NB4 (cell line): ENCODE measurements at regions not wholly inside any gene's neighbourhood (a gene's known extent, or its start where the extent isn't known, plus 50 kb on each side); places are given as distances from the start of the nearest gene placed in this dataset.

Experiments used
- DNase-seq: peaks from one replicate; pipeline ENCODE4 v3.0.0; 2010; ENCODE audit warnings: low read depth
- H3K4me3 ChIP-seq: one replicate; pipeline ENCODE4 v1.5.1; 2011; ENCODE audit warnings: mild to moderate bottlenecking, low read depth, low read length, moderate library complexity
- MYC ChIP-seq: IDR thresholded peaks from 2 replicates; pipeline ENCODE4 v1.6.1; 2011; ENCODE audit warnings: low read depth, low read length
- POLR2A ChIP-seq: IDR thresholded peaks from 2 replicates; pipeline ENCODE4 v1.6.1; 2011; ENCODE audit warnings: mild to moderate bottlenecking; ENCODE audit not compliant: insufficient read length; ENCODE audit errors: extremely low read depth
- TF ChIP-seq, protein P1 (sequence below): IDR thresholded peaks from 2 replicates; pipeline ENCODE4 v1.6.1; 2011; ENCODE audit warnings: low read depth, low read length
- TF ChIP-seq, protein P2 (sequence below): IDR thresholded peaks from one replicate; pipeline ENCODE4 v1.5.1; 2012; ENCODE audit warnings: low read depth, low read length

DNA sequence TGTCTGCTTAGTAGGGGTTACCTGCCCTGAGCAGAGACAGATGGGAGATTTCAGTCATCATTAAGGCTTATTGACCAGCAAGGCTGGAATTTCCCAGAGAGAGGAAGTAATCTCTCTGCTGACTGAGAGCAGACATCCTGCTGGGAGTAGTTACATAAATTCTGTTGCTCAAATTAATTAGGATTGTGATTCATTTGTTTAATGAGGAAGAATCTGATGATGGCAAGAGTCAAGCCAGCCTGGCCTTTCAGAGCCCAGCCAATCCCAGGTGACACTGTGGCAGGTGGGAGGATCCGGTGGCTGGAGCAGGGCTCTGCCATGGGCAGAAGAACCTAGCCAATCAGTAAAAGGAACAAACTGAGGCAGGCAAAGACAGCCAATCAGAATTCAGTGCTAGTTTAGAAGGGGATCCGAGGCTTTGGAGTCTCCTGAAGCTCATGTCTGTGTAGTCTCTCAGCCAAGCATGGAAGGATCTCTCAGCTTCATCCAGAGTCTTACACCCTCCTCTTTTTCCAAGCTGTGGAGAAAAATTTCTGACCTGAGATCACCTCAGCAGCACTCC is 61.2 kb upstream of the CHST1 start:
- H3K4me3 ChIP-seq = no peak overlapping the region
- no peak for TF ChIP-seq POLR2A
- TF ChIP-seq, protein P1, sequence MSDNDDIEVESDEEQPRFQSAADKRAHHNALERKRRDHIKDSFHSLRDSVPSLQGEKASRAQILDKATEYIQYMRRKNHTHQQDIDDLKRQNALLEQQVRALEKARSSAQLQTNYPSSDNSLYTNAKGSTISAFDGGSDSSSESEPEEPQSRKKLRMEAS = no peak
- TF ChIP-seq, protein P2, sequence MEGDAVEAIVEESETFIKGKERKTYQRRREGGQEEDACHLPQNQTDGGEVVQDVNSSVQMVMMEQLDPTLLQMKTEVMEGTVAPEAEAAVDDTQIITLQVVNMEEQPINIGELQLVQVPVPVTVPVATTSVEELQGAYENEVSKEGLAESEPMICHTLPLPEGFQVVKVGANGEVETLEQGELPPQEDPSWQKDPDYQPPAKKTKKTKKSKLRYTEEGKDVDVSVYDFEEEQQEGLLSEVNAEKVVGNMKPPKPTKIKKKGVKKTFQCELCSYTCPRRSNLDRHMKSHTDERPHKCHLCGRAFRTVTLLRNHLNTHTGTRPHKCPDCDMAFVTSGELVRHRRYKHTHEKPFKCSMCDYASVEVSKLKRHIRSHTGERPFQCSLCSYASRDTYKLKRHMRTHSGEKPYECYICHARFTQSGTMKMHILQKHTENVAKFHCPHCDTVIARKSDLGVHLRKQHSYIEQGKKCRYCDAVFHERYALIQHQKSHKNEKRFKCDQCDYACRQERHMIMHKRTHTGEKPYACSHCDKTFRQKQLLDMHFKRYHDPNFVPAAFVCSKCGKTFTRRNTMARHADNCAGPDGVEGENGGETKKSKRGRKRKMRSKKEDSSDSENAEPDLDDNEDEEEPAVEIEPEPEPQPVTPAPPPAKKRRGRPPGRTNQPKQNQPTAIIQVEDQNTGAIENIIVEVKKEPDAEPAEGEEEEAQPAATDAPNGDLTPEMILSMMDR = no peak
- peak; percentile 23 for DNase-seq

DNA sequence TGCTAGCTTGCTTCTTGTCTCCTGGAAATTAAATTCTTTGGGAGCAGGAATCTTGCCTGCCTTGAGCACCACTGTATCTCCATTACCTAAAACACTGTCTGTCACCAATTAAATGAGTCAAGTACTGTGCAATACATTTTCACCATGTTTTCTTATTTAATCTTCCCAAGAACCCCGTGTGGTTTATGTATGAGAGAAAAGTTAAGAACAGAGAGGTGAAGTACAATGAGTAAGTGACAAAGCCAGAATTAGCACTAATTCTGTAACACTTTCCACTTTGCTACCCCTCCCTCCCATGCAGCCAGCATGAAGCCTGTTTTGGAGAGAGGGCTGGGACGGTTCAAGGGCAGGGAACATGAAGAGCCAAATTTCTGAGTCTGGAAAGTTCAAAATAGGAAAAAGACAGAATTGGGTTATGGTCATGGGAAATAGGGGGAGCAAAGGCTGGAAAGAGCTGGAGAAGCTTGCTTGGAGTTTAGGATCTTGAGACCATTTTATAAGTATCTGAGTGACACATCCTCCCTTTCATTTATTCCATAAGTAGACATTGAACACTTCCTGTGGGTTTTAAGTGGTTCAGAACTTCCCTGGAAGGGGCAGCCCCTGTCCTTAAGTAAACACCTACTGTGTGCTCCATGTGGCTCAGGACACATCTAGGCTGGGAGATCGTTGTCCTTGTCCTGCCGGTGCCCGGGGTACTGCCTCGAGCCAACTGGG is 60.5 kb upstream of the CHST1 start:
- DNase-seq = no peak
- no peak overlapping the region for H3K4me3 ChIP-seq
- TF ChIP-seq MYC (no peak), POLR2A (no peak)
- TF ChIP-seq, protein P2 = no peak
- TF ChIP-seq, protein P1 = no peak

DNA sequence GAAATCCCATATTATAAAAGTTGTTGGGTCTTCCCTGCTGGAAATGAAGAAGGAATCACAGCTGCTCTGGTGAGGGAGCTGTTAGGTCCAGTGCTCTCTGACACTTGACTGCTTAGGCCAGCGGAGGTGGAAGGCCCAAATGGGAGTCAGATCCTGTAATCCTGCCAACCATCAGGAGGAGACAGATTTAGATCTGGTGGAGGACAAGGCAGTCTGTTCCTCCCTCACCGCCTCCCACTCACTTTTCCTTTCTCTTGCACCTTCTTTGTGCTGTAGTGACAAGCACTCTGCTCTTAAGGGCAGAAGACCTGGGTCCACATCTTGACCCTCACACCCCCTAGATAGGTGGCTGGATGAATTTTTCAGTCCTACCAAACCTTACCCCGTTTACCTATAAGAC is 59.7 kb upstream of the CHST1 start:
- DNase-seq = no peak
- no peak overlapping the region for H3K4me3 ChIP-seq
- TF ChIP-seq, protein P1 = no peak
- TF ChIP-seq POLR2A (no peak), MYC (no peak)
- TF ChIP-seq, protein P2 = no peak

DNA sequence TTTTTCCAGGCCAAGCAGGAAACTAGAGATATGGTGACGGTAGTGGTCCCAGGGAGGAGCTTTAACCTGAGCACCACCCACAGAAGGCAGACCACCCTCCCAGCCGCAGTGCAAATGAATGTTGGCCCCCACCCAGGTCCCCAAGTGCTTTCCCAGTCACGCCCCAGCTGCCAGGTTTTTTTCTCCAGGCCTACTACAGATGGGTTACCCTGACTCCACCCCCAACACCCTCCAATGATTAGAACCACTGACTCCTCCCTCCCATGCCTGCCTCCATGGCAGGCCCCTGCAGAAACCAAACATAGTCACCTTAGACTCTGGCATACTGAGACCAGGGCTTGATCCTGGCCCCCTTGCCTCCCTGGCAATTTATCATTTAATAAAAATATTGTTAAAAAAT is 58.7 kb upstream of the CHST1 start:
- no peak overlapping the region for H3K4me3 ChIP-seq
- no peak for DNase-seq
- TF ChIP-seq, protein P1 = no peak
- TF ChIP-seq MYC (no peak), POLR2A (no peak)
- TF ChIP-seq, protein P2 = no peak

DNA sequence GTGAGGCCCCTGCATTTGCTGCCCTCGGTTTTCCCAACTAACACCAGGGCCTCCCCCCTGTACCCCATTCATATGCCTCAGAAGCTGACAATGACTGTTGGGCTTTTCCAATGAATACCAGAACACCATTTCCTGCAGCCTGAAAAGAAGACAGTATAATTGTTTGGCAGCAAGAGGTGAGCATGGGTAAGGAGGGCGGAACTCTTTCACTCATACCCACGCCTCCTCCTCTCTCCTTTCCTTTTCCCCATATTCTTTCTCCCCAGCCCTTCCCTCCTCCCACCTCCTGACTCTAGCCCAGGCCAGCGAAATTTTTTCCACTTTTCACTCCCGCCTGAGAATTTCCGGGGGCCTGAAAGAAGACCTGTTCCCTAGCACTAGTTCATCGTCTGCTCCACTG is 58.0 kb upstream of the CHST1 start:
- no peak for DNase-seq
- H3K4me3 ChIP-seq = no peak overlapping the region
- TF ChIP-seq MYC (no peak), POLR2A (no peak)
- TF ChIP-seq, protein P2 = no peak
- TF ChIP-seq, protein P1 = no peak

DNA sequence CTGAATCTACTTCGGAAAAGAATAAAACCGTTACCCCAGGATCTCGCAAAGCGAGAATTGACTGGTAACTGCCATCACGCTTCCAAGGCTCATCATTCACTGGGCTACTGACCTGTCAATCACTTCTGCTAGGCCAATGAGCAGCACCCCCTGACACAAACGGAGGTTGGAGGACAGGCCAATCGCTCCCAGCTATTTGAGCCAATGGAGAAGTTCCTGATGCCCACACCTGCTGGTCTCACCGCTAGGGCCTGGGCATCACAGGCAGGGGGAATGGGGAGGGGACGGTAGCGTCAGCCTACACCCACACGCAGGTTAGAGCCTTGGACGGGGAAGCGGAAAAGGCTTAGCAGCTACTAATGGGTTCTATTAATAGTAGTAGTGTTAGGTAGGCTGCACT is 56.7 kb upstream of the CHST1 start:
- DNase-seq = no peak
- TF ChIP-seq, protein P2 = no peak
- no peak for TF ChIP-seq POLR2A
- TF ChIP-seq MYC = no peak
- TF ChIP-seq, protein P1 = no peak
- no peak overlapping the region for H3K4me3 ChIP-seq
